HG02885 (cell line): ENCODE measurements at regions not wholly inside any gene's neighbourhood (a gene's known extent, or its start where the extent isn't known, plus 50 kb on each side); places are given as distances from the start of the nearest gene placed in this dataset.

Experiments
- ATAC-seq: cut with Tn5 transposase; IDR thresholded peaks from one replicate; pipeline ENCODE4 v1.9.1; 2021; ENCODE audit warnings: mild to moderate bottlenecking; ENCODE audit not compliant: unreplicated experiment, poor library complexity

GRCh38 chr4:164358400-164358799 is 395.5 kb upstream of the SMIM31 start:
- ATAC-seq: no peak

DNA sequence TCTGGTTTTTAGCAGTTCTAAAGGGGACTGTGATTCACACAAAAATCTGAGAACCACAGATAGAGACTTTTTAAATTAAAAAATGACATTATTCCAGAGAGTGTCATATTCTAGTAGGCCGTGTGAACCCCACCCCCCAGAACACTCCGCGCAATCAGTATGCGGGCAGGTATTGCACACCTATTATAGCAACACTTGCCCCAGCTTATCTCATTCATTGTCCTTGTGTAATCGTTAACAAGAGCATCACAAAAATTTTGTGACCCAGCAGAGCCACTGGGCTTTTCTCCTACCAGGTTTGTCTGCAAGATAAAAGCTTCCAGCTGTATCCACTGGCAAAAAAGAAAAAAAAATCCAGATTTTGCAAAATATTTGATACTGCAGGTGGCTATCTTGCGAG is 394.1 kb upstream of the SMIM31 start:
- no peak for ATAC-seq

DNA sequence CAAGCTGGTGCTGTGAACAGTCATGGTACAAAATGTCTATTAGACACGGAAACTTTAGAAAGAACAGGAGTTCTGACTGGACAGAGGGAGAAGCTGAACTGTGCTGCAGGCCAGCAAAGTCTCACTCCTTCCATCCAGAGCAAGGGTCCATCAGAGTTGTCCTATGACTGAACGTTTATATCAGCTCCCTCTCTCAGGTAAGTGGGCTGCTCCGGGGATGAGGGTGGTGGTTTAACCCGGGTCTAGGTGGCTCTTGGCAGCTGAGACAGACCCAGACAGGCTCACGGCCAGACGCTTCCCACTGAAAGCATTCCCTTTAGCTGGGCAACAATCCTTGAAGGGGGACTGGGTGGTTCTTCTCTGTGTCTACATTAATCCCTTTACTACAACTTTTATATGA is 385.0 kb upstream of the SMIM31 start:
- ATAC-seq: no peak

- no peak for ATAC-seq
These were observed 380.9 kb upstream of the SMIM31 start for GRCh38 chr4:164373021-164373420.

DNA sequence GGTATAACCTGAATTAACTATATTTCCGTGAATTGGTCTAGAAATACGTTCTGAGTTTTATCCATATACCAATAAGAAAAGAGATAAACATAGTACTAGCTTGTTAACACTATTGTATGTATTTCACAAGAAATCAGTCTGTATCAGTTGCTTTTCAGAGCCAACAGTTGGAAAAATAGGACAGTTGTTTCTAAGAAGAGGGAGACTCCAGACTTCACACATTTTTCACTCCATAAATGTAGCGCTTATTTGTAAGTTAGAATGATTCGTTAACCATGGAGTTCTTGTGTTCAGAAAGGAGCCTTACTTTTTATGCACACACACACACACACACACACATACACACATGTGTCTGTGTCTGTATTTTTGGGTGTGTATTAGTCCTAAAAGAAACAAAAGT is 376.7 kb upstream of the SMIM31 start:
- no peak for ATAC-seq

- ATAC-seq: no peak
These were observed 375.6 kb upstream of the SMIM31 start for GRCh38 chr4:164378361-164378760.

DNA sequence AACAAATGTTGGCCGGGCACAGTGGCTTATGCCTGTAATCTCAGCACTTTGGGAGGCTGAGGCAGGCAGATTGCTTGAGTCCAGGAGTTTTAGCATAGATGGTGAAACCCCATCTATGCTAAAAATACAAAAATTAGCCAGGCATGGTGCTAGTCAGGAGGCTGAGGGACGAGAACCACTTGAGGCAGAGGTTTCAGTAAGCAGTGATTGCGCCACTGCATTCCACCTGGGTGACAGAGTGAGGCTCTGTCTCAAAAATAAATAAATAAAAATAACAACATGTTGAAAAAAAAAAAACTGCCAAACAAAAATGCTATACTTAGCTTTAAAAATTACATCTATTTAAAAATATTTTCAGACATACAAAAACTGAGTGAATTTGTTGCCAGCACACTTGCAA is 374.2 kb upstream of the SMIM31 start:
- no peak for ATAC-seq

DNA sequence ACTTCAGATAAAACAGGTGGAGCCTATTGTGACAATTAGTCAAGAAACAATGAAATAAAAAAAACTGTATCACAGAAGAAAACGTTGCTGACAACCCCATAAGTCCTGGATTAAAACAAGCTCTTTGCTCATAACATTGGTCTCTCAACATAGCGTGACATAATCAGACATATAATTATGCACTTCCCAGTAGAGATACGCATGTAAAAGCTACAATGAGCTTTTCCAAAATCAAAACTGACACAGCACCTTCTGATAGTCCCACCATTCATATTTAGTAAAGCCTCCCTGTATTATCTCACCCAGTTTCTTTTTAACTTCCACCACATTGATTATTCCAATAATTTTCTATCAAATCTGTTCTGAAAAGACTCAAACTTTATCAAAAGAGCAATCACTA is 372.1 kb upstream of the SMIM31 start:
- no peak for ATAC-seq

GRCh38 chr4:164383058-164383357 is 370.9 kb upstream of the SMIM31 start:
- no peak for ATAC-seq

DNA sequence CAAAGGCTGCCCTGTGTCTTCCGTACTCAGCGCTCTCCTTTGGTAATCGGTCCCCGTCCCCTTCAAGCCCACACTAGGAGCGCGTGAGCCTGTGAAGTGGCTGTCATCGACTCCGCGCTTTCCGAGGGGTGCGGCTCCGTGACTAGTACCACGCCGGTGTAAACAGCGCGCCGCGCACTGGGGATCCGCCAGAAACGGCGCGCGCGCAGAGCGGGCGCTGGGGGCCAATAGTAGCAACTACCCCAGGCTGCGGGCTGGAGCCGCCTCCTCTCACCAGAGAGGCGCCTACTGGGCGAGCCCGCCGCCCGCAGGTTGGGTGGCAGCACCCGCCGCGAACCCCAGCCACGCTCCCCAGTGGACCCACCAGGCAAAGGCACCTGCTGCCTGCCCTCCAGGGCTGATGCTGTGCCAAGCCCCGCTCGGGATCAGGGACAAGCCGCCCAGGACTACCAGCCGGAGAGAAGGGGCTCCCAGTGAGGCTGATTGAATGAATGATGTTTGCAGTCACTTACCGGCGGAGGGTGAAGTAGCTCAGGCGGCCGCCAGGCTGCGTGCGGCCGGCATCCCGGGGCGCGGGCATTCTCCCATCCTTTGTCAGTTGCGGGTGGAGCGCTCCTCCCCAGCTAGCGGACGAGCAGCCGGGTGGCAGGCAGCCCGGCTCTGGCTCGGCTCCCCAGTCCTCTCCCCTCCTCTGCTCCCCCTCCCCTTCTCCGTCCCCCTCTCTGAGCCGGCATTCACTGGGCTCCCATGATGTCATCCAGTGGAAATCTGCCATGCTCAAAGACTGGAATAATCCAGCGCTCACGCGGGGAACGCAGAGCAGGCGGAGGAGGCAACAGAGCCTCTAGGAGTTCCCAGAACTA is 370.3 kb upstream of the SMIM31 start:
- ATAC-seq: no peak

GRCh38 chr4:164384416-164384815 is 369.5 kb upstream of the SMIM31 start:
- no peak for ATAC-seq

DNA sequence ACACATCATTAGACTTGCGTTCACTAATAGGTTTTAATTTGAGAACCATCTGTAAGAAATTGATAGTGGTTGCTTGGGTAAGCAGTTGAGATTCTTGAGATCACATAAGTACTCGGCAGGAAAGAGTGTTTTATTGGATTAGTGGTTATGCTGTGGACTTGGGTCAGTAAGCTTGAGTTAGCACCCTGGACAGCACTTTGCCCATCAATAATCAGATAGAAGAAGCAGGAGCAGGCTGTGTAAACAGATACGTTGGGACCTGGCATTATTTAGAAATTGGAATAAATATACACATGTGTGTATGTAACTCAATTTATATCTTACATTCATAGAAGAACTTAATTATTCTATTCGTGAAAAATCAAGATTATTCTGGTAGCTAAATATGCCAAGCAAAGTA is 357.5 kb upstream of the SMIM31 start:
- ATAC-seq: no peak

DNA sequence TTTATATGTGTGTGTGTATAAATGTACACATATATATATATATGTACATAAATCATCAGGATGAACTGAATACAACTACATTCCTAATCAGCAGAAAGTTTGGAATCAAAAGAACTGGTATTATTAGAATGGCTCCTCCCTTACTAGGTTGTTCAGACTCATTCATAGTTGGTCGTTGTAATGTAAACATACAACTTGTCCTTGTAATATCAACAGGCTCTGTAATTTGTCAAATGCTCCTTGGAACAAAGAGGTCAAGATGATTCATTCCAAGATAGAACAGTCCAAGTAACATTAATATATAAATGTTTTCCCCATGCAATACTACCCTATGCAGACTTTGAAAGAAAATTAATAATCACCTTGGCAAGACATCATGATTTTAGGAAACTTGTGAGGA is 351.4 kb upstream of the SMIM31 start:
- ATAC-seq: no peak

- ATAC-seq: no peak
These were observed 348.2 kb upstream of the SMIM31 start for GRCh38 chr4:164405774-164406173.

GRCh38 chr4:164408831-164409230 is 345.1 kb upstream of the SMIM31 start:
- ATAC-seq: no peak

GRCh38 chr4:164410401-164410800 is 343.5 kb upstream of the SMIM31 start:
- ATAC-seq: no peak

DNA sequence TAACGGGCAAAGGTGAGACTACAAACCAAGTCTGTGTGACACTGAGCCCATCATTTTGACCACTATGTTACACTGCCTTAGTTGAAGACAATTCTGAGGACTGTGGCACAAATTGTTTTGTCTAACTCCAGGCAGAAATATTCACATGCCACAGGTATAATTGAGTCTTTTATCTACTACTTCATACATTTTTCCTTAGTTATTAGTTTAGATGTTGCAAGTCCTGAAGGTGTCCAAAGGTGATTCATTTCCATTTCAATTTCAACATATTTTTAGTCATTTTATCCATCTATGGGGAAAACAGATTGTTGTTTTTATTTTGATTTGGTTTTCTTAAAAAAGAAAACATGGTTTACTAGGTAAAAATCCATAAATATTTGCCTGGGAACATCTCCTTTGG is 341.7 kb upstream of the SMIM31 start:
- no peak for ATAC-seq

GRCh38 chr4:164413743-164414142 is 340.2 kb upstream of the SMIM31 start:
- no peak for ATAC-seq

DNA sequence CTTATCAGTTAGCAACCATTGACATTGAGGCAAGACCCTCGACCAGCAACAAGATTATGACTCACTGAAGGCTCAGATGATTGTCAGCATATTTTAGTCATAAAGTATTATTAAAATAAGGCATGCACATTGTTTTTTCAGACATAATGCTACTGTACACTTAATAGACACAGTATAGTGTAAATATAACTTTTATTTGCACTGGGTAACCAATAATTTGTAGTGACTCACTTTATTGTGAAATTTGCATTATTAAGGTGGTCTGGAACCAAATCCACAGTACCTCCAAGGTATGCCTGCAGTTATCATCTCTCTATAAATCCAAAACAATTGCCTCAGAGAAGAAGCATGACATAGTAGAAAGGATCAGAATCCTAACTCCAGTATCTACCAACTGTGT is 330.1 kb upstream of the SMIM31 start:
- no peak for ATAC-seq

DNA sequence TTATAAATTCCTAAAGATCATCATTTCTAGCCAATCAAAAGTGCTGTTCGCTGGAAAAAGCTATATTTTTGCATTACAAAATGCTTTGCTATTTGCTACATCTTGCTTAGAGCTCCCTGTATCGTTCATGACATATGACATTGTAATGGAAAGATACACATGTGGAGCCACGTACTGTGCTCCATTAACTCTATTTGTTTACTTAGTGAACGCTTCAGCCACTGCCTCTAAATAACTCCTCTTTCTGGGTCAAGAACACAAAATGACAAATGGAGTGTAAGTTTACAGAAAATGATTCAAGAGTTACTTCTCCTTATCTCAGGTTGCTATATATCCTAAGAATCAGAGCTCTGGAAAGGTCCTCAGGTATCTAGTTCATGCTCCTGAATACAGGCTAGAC is 329.1 kb upstream of the SMIM31 start:
- no peak for ATAC-seq

- no peak for ATAC-seq
These were observed 325.4 kb upstream of the SMIM31 start for GRCh38 chr4:164428561-164428960.

- no peak for ATAC-seq
These were observed 315.6 kb upstream of the SMIM31 start for GRCh38 chr4:164438321-164438720.

- no peak for ATAC-seq
These were observed 314.9 kb upstream of the SMIM31 start for GRCh38 chr4:164439037-164439436.
